ENCODE measurements at regions not wholly inside any gene's neighbourhood (a gene's known extent, or its start where the extent isn't known, plus 50 kb on each side); places are given as distances from the start of the nearest gene placed in this dataset.
A peak's percentile ranks its signal among the peaks of the same experiment; 100 is the strongest.
"Not testable (repeated sequence)": the region's sequence is repeated elsewhere in the genome, so short reads cannot be mapped to it uniquely, and the experiment has no call there.

DNA sequence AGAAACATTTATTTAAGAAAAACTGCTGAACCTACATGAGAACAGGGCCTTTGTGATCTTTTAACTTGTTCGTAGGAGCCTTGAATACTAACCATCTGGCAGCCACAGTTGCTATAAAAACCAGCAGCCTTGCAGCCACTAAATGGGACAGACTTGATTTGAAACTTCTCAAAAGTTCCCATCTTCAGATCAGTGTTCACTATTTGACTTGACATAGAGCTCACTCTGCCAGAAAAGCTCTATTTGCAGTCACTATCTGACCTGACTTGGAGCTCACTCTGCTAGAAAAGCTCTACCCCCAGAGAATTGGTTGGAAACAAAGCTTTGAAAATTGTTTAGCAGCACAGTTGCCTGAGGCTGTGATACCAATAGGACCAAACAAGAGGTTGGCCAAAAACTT, 119.3 kb upstream of the F13A1 start:
- H3K9me3 ChIP-seq = no peaks in the 10 kb centered on the region
- no peak for DNase-seq (ENCODE audit: low spot score in 2 of 2)
- intact Hi-C loops (cut with DNase I; ENCODE audit: low total_unique reads) = no loop called here
- no peak overlapping the region for H3K27ac ChIP-seq
- TF ChIP-seq POLR2A (IDR thresholded peaks at IDR 0.05) (no peak), POLR2AphosphoS5 (IDR thresholded peaks at IDR 0.05) (no peak)
- TF ChIP-seq, protein P1, sequence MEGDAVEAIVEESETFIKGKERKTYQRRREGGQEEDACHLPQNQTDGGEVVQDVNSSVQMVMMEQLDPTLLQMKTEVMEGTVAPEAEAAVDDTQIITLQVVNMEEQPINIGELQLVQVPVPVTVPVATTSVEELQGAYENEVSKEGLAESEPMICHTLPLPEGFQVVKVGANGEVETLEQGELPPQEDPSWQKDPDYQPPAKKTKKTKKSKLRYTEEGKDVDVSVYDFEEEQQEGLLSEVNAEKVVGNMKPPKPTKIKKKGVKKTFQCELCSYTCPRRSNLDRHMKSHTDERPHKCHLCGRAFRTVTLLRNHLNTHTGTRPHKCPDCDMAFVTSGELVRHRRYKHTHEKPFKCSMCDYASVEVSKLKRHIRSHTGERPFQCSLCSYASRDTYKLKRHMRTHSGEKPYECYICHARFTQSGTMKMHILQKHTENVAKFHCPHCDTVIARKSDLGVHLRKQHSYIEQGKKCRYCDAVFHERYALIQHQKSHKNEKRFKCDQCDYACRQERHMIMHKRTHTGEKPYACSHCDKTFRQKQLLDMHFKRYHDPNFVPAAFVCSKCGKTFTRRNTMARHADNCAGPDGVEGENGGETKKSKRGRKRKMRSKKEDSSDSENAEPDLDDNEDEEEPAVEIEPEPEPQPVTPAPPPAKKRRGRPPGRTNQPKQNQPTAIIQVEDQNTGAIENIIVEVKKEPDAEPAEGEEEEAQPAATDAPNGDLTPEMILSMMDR (IDR thresholded peaks at IDR 0.05) = no peak
- H3K36me3 ChIP-seq = no peaks in the 10 kb centered on the region
- H3K4me1 ChIP-seq = no peaks in the 10 kb centered on the region
- no peaks in the 10 kb centered on the region for H3K27me3 ChIP-seq
- no peak overlapping the region for H3K4me3 ChIP-seq

DNA sequence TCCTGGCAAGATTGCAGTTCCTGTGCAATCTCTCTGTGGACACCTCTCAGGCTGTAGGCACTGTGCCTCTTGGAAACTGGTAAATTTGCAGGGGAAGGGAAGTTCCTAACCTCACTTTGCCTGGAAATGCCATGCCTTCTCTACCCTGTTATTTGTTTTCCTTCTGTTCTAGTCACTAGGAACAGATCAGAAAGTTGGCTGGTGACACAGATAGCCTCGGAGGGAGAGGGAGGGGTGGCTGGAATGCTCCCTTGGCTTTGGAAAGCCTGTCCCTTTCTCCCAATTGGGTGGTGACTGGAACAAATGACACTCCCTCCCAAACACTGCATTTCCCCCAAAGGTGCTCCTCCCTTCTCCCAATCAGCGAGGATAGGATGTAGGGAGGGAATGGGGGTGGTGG, 131.5 kb upstream of the F13A1 start:
- DNase-seq (ENCODE audit: low spot score in 2 of 2) = no peak
- intact Hi-C loops (cut with DNase I; ENCODE audit: low total_unique reads) = no loop called here
- Histone ChIP-seq H3K27me3 (no peaks in the 10 kb centered on the region), H3K4me1 (no peaks in the 10 kb centered on the region), H3K36me3 (no peaks in the 10 kb centered on the region), H3K9me3 (no peaks in the 10 kb centered on the region), H3K27ac (no peak overlapping the region), H3K4me3 (no peak overlapping the region)
- TF ChIP-seq POLR2AphosphoS5 (IDR thresholded peaks at IDR 0.05) (no peak), POLR2A (IDR thresholded peaks at IDR 0.05) (no peak)
- TF ChIP-seq, protein P1 (IDR thresholded peaks at IDR 0.05) = no peak

DNA sequence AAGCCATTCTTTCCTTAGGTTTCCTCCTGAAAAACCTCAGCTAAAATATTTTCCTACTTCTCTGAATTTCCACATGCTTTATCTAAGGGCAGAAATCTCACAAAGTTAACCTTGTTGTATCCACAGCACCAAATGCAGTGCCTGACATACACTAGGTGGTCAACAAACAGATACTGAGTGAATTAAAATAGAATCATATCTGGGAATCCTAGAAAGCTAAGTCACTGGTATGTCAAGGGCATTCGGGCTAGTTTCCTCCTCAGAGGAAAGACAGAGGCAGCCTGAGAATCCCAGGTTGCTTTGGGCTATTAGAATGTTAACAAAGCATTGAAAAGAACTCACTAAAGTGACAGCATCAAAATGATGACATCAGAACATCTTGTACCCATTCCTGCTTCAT, 132.7 kb upstream of the F13A1 start:
- H3K27ac ChIP-seq = no peak overlapping the region
- no peak for DNase-seq (ENCODE audit: low spot score in 2 of 2)
- TF ChIP-seq POLR2A (IDR thresholded peaks at IDR 0.05) (no peak), POLR2AphosphoS5 (IDR thresholded peaks at IDR 0.05) (no peak)
- TF ChIP-seq, protein P1 (IDR thresholded peaks at IDR 0.05) = no peak
- no peak overlapping the region for H3K4me3 ChIP-seq
- H3K27me3 ChIP-seq = no peaks in the 10 kb centered on the region
- H3K9me3 ChIP-seq = no peaks in the 10 kb centered on the region
- intact Hi-C loops (cut with DNase I; ENCODE audit: low total_unique reads) = no loop called here
- H3K36me3 ChIP-seq = no peaks in the 10 kb centered on the region
- no peaks in the 10 kb centered on the region for H3K4me1 ChIP-seq

DNA sequence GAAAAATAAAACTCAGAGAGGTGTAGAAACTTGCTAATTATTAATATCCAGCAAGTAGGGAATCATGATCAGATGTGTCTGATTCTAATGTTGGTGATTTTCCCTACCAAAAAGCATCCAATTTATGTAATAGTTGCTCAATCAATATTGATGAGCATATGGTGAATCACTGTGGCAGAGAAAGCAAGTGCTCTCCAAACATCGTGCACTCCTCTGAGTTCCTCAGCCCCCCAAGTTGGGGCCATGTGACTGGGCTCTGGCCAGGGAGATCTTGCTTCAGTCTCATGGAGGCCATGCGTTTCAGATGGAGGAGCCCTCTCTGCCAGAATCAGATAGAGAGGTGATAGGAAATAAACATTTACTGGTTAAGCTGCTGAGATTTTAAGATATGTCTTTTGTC, 133.2 kb upstream of the LY86 start:
- no peak overlapping the region for H3K27ac ChIP-seq
- intact Hi-C loops (cut with DNase I; ENCODE audit: low total_unique reads) = no loop called here
- TF ChIP-seq POLR2A (IDR thresholded peaks at IDR 0.05) = no peak
- TF ChIP-seq, protein P1 (IDR thresholded peaks at IDR 0.05) = no peak
- TF ChIP-seq POLR2AphosphoS5 (IDR thresholded peaks at IDR 0.05) = peak in 1 of 3 donors; percentile 41
- H3K9me3 ChIP-seq = no peaks in the 10 kb centered on the region
- H3K4me1 ChIP-seq = no peaks in the 10 kb centered on the region
- no peaks in the 10 kb centered on the region for H3K27me3 ChIP-seq
- no peaks in the 10 kb centered on the region for H3K36me3 ChIP-seq
- DNase-seq (ENCODE audit: low spot score in 2 of 2) = no peak
- no peak overlapping the region for H3K4me3 ChIP-seq

DNA sequence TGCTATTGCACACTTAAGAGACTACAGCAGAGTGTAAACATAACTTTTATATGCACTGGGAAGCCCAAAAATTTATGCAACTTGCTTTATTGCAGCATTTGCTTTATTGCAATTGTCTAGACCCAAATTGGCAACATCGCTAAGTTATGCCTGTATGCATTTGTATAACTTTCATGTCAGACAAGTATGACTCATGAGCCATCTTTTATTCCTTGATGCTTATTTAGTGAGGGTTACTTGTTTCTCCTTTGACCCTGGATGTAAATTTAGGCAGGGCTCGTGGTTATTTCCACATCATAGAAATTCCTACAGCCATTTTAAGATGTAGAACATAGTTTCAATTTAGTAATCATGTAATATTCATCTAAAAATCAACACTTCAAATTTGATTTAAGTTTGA, 130.3 kb upstream of the LY86 start:
- no peak for DNase-seq (ENCODE audit: low spot score in 2 of 2)
- no peak for TF ChIP-seq POLR2AphosphoS5 (IDR thresholded peaks at IDR 0.05)
- TF ChIP-seq, protein P1 (IDR thresholded peaks at IDR 0.05) = no peak
- no peak for TF ChIP-seq POLR2A (IDR thresholded peaks at IDR 0.05)
- Histone ChIP-seq H3K27me3 (no peaks in the 10 kb centered on the region), H3K36me3 (no peaks in the 10 kb centered on the region), H3K4me1 (no peaks in the 10 kb centered on the region), H3K9me3 (no peaks in the 10 kb centered on the region), H3K27ac (no peak overlapping the region), H3K4me3 (no peak overlapping the region)
- intact Hi-C loops (cut with DNase I; ENCODE audit: low total_unique reads) = no loop called here

DNA sequence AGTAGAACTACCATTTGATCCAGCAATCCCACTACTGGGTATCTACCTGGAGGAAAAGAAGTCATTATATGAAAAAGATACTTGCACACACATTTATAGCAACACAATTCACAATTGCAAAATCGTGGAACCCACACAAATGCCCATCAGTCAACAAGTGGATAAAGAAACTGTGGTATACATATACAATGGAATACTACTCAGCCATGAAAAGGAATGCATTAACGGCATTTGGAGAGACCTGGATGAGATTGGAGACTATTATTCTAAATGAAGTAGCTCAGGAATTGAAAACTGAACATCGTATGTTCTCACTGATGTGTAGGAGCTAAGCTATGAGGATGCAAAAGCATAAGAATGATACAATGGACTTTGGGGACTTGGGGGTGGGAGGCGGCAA, 128.6 kb upstream of the LY86 start:
- H3K36me3 ChIP-seq; H3K4me3 ChIP-seq; H3K27me3 ChIP-seq; H3K27ac ChIP-seq; DNase-seq (ENCODE audit: low spot score in 2 of 2); intact Hi-C loops (cut with DNase I; ENCODE audit: low total_unique reads); H3K4me1 ChIP-seq; H3K9me3 ChIP-seq: not testable (repeated sequence)
